Panc1 (cell line): ENCODE measurements at regions not wholly inside any gene's neighbourhood (a gene's known extent, or its start where the extent isn't known, plus 50 kb on each side); places are given as distances from the start of the nearest gene placed in this dataset.

ENCODE experiments used
- ATAC-seq: fragments of 200-7000 bp; cut with Tn5 transposase; 2 replicates; pipeline ENCODE4 v1.9.1; 2020; ENCODE audit warnings: mild to moderate bottlenecking, moderate library complexity
- BruUV-seq: library from RNA; stranded (reverse); fragments of 400-500 nt; replicated peaks from 2 replicates; lab custom pipeline; 2021; lab: Mats Ljungman, UMichigan
- CTCF ChIA-PET: fragments of 300-600 bp; sonication (Branson Sonifier 250); formaldehyde crosslinking; loops from one replicate; lab custom pipeline; 2022; ENCODE audit warnings: antibody characterized with exemption; lab: Charles Lee
- POLR2A ChIA-PET: fragments of 300-600 bp; sonication (Branson Sonifier 250); formaldehyde crosslinking; loops from one replicate; lab custom pipeline; 2022; ENCODE audit warnings: antibody characterized with exemption; lab: Charles Lee
- DNase-seq: peaks from one replicate; pipeline ENCODE4 v3.0.0-alpha.2; 2010; ENCODE audit warnings: low read depth, low spot score
- H3K27ac ChIP-seq: 2 replicates; pipeline ENCODE4 v1.5.1; 2011; ENCODE audit warnings: mild to moderate bottlenecking, low read length, inconsistent platforms
- H3K27me3 ChIP-seq: fragments of 200-500 bp; sonication (Bioruptor generic); 2 replicates; pipeline ENCODE4 v1.6.0; 2014; ENCODE audit warnings: low read length, inconsistent platforms; ENCODE audit not compliant: control insufficient read depth, insufficient read depth
- H3K36me3 ChIP-seq: fragments of 200-500 bp; sonication (Bioruptor generic); 2 replicates; pipeline ENCODE4 v1.5.1; 2014; ENCODE audit warnings: inconsistent platforms, mild to moderate bottlenecking, low read length, moderate library complexity; ENCODE audit not compliant: control insufficient read depth, insufficient read depth
- H3K4me1 ChIP-seq: 2 replicates; pipeline ENCODE4 v1.5.1; 2011; ENCODE audit warnings: inconsistent platforms, mild to moderate bottlenecking, low read length, moderate library complexity; ENCODE audit not compliant: control insufficient read depth, insufficient read depth
- H3K4me3 ChIP-seq, 2 experiments: 2 replicates each; pipeline ENCODE4 v1.5.1; 2011 to 2012; ENCODE audit warnings: low read depth in 2 of 2, low read length in 2 of 2, mild to moderate bottlenecking in 2 of 2, inconsistent platforms in 1 of 2, moderate library complexity in 1 of 2
- H3K9me3 ChIP-seq: fragments of 200-500 bp; sonication (Bioruptor generic); 2 replicates; pipeline ENCODE4 v1.5.1; 2014; ENCODE audit warnings: low read depth, mild to moderate bottlenecking, inconsistent platforms, low read length, moderate library complexity; ENCODE audit not compliant: control insufficient read depth, insufficient read depth
- POLR2AphosphoS5 ChIP-seq: IDR thresholded peaks from 2 replicates; pipeline ENCODE4 v1.6.1; 2012; ENCODE audit warnings: mild to moderate bottlenecking, low read depth, low read length, moderate library complexity
- SIN3A ChIP-seq: IDR thresholded peaks from 2 replicates; pipeline ENCODE4 v1.6.1; 2012; ENCODE audit warnings: low read depth, mild to moderate bottlenecking, low read length, moderate library complexity, borderline replicate concordance; ENCODE audit not compliant: insufficient read depth
- TCF7L2 ChIP-seq: IDR thresholded peaks from 2 replicates; pipeline ENCODE4 v1.6.1; 2011; ENCODE audit warnings: mild to moderate bottlenecking, low read depth, low read length, inconsistent platforms
- in situ Hi-C: cut with HindIII; loops from 2 replicates; pipeline ENCODE4 v1.10.0; 2016; ENCODE audit warnings: low sequenced_read_pairs, low pct_unique_long_range_greater_than_20kb
- intact Hi-C: fragments of 100-400 bp; cut with micrococcal nuclease; formaldehyde crosslinking; loops from one replicate; pipeline ENCODE4 v1.10.0; 2022; ENCODE audit not compliant: unreplicated experiment
- TF ChIP-seq, protein P1 (sequence below), 2 experiments: IDR thresholded peaks; 2 replicates each; pipeline ENCODE4 v1.6.1; 2011 to 2012; ENCODE audit warnings: low read depth in 2 of 2, control low read depth in 1 of 2, low read length in 1 of 2, mild to moderate bottlenecking in 1 of 2, moderate library complexity in 1 of 2; ENCODE audit not compliant: insufficient read depth in 1 of 2
- TF ChIP-seq, protein P2 (sequence below): fragments of 450-650 bp; IDR thresholded peaks from 2 replicates; pipeline ENCODE4 v1.5.1; 2017; ENCODE audit warnings: mild to moderate bottlenecking

DNA sequence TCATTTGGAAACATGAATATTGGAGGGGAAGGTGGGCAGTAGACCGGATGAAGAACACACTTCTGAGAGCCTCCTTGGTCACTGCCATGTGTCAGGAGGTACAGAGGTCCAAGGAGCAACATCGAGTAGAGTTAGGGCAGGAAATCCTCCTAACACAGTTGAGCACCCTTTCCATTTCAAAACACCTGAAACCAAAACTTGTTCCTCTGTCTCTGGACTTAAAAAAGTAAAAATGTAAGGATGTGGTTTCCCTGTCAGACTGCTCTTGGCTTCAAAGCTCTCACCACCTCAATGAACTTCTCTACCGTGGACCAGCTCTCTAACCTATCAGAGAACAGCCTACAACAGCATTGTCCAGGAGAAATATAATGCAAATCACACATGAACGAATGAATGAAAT lies 573.9 kb downstream of the NOVA1 start:
- ChIA-PET CTCF (no interaction called here), POLR2A (no interaction called here)
- TF ChIP-seq, protein P1, sequence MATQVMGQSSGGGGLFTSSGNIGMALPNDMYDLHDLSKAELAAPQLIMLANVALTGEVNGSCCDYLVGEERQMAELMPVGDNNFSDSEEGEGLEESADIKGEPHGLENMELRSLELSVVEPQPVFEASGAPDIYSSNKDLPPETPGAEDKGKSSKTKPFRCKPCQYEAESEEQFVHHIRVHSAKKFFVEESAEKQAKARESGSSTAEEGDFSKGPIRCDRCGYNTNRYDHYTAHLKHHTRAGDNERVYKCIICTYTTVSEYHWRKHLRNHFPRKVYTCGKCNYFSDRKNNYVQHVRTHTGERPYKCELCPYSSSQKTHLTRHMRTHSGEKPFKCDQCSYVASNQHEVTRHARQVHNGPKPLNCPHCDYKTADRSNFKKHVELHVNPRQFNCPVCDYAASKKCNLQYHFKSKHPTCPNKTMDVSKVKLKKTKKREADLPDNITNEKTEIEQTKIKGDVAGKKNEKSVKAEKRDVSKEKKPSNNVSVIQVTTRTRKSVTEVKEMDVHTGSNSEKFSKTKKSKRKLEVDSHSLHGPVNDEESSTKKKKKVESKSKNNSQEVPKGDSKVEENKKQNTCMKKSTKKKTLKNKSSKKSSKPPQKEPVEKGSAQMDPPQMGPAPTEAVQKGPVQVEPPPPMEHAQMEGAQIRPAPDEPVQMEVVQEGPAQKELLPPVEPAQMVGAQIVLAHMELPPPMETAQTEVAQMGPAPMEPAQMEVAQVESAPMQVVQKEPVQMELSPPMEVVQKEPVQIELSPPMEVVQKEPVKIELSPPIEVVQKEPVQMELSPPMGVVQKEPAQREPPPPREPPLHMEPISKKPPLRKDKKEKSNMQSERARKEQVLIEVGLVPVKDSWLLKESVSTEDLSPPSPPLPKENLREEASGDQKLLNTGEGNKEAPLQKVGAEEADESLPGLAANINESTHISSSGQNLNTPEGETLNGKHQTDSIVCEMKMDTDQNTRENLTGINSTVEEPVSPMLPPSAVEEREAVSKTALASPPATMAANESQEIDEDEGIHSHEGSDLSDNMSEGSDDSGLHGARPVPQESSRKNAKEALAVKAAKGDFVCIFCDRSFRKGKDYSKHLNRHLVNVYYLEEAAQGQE (IDR thresholded peaks at IDR 0.05; ENCODE audit: insufficient read depth in 1 of 2, low read depth in 2 of 2, low read length in 1 of 2) = no peak
- TF ChIP-seq SIN3A (no peak), TCF7L2 (no peak), POLR2AphosphoS5 (no peak)
- TF ChIP-seq, protein P2, sequence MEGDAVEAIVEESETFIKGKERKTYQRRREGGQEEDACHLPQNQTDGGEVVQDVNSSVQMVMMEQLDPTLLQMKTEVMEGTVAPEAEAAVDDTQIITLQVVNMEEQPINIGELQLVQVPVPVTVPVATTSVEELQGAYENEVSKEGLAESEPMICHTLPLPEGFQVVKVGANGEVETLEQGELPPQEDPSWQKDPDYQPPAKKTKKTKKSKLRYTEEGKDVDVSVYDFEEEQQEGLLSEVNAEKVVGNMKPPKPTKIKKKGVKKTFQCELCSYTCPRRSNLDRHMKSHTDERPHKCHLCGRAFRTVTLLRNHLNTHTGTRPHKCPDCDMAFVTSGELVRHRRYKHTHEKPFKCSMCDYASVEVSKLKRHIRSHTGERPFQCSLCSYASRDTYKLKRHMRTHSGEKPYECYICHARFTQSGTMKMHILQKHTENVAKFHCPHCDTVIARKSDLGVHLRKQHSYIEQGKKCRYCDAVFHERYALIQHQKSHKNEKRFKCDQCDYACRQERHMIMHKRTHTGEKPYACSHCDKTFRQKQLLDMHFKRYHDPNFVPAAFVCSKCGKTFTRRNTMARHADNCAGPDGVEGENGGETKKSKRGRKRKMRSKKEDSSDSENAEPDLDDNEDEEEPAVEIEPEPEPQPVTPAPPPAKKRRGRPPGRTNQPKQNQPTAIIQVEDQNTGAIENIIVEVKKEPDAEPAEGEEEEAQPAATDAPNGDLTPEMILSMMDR = no peak
- H3K9me3 ChIP-seq = no peaks in the 10 kb centered on the region
- no peaks in the 10 kb centered on the region for H3K36me3 ChIP-seq
- BruUV-seq = no TSS peak
- DNase-seq (no peak), ATAC-seq (no peak)
- H3K27me3 ChIP-seq = no peaks in the 10 kb centered on the region
- no peak overlapping the region for H3K4me3 ChIP-seq
- intact Hi-C loops (no loop called here), in situ Hi-C loops (no loop called here)
- H3K4me1 ChIP-seq = no peaks in the 10 kb centered on the region
- no peak overlapping the region for H3K27ac ChIP-seq

DNA sequence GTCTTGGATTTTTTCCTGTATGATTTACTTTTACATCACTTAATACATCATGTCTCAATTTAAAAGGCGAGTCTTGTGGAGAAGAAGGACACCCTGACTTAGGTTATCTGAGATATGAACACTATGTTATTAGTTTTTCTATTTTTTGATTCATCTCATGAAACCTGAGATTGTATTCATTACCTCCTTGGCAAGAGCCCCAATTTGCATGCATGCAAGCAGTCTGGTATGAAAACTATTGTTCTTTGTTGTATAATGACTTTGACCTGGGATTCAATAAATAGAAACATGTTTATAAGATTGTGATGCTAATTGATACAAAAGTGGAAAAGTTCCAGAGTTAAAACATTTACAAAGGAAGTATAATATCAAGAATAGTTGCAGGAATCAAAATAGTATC lies 576.1 kb downstream of the NOVA1 start:
- Histone ChIP-seq H3K27me3 (no peaks in the 10 kb centered on the region), H3K9me3 (no peaks in the 10 kb centered on the region), H3K4me1 (no peaks in the 10 kb centered on the region), H3K4me3 (no peak overlapping the region), H3K27ac (no peak overlapping the region), H3K36me3 (no peaks in the 10 kb centered on the region)
- TF ChIP-seq, protein P1 (IDR thresholded peaks at IDR 0.05; ENCODE audit: insufficient read depth in 1 of 2, low read depth in 2 of 2, low read length in 1 of 2) = no peak
- TF ChIP-seq POLR2AphosphoS5 = no peak
- TF ChIP-seq, protein P2 = no peak
- no peak for TF ChIP-seq SIN3A
- TF ChIP-seq TCF7L2 = no peak
- ChIA-PET POLR2A (no interaction called here), CTCF (no interaction called here)
- in situ Hi-C loops (no loop called here), intact Hi-C loops (no loop called here)
- DNase-seq = no peak
- ATAC-seq = no peak
- BruUV-seq = no TSS peak
